ENCODE measurements at regions not wholly inside any gene's neighbourhood (a gene's known extent, or its start where the extent isn't known, plus 50 kb on each side); places are given as distances from the start of the nearest gene placed in this dataset.
"Not testable (repeated sequence)": the region's sequence is repeated elsewhere in the genome, so short reads cannot be mapped to it uniquely, and the experiment has no call there.

DNA sequence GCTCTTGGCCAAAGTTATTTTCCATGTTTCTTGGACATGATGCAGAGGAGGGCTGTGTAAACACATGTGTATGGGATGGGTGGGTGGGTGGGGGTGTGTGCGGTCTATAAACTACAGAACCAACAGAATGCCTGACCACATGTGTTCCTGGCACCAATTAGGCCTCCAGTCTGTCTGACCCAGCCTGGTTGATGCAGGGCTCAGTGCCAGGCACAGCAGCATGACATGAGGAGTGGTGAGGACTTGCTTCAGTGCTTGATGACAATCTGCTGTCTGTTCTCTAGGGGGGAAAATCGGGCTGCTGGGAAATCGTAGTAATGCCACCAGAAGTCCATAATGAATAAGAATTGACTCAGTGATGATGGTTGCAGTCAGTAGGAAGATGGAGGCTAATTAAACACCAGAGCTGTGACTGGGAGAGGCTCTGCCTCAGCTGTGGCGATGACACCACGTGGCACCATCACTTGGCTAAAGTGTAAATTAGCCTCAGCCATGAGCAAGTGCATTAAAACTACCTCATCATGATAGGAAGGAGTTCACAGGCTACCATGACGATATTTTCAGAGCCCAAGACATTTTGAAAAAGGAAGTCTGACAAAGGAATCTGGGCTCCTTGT, 260.1 kb upstream of the PODXL start:
- Histone ChIP-seq H3K27ac (no peak overlapping the region), H3K27me3 (no peaks in the 10 kb centered on the region), H3K4me3 (no peak overlapping the region), H3K36me3 (no peaks in the 10 kb centered on the region), H3K9me3 (no peaks in the 10 kb centered on the region), H3K4me1 (no peaks in the 10 kb centered on the region)
- DNase-seq = no peak
- intact Hi-C loops (cut with DNase I; ENCODE audit: low total_unique reads) = no loop called here
- TF ChIP-seq POLR2A (IDR thresholded peaks at IDR 0.05) = no peak
- TF ChIP-seq, protein P1, sequence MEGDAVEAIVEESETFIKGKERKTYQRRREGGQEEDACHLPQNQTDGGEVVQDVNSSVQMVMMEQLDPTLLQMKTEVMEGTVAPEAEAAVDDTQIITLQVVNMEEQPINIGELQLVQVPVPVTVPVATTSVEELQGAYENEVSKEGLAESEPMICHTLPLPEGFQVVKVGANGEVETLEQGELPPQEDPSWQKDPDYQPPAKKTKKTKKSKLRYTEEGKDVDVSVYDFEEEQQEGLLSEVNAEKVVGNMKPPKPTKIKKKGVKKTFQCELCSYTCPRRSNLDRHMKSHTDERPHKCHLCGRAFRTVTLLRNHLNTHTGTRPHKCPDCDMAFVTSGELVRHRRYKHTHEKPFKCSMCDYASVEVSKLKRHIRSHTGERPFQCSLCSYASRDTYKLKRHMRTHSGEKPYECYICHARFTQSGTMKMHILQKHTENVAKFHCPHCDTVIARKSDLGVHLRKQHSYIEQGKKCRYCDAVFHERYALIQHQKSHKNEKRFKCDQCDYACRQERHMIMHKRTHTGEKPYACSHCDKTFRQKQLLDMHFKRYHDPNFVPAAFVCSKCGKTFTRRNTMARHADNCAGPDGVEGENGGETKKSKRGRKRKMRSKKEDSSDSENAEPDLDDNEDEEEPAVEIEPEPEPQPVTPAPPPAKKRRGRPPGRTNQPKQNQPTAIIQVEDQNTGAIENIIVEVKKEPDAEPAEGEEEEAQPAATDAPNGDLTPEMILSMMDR (IDR thresholded peaks at IDR 0.05) = no peak

DNA sequence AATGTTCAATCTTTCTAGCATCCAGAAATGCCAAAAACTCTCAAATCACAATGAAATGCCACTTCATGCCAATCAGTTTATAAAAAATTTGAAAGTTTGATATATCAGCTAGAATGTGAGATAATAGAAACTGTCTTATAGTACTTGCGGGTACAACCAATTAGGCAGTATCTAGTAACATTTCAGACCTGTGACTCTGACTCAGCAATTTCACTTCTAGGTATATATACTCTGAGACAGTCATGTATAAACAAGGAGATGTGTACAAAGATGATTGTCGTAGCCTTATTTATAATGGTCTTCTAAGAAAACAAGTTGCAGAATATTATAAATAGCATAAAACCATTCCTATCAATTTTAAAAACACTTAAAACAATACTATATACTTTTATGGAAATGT, 252.3 kb upstream of the PODXL start:
- Histone ChIP-seq H3K27ac (no peak overlapping the region), H3K27me3 (no peaks in the 10 kb centered on the region), H3K4me3 (no peak overlapping the region), H3K4me1 (no peaks in the 10 kb centered on the region), H3K36me3 (no peaks in the 10 kb centered on the region), H3K9me3 (no peaks in the 10 kb centered on the region)
- no peak for DNase-seq
- TF ChIP-seq, protein P1 (IDR thresholded peaks at IDR 0.05) = no peak
- no peak for TF ChIP-seq POLR2A (IDR thresholded peaks at IDR 0.05)
- intact Hi-C loops (cut with DNase I; ENCODE audit: low total_unique reads) = no loop called here

DNA sequence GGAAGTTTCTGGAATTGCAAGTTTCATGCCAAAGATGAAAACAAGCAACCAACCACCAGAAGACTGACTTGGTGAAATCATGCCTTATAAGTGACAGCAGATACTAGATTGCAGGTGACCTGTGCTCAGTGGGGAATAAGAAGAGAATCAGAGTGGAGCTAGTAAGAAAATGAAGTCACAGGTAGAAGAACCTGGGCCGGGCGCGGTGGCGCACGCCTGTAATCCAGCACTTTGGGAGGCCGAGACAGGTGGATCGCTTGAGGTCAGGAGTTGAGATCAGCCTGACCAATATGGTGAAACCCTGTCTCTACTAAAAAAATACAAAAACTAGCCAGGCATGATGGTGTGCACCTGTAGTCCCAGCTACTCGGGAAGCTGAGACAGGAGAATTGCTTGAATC, 251.7 kb upstream of the PODXL start:
- intact Hi-C loops (cut with DNase I; ENCODE audit: low total_unique reads); DNase-seq; H3K27me3 ChIP-seq; H3K36me3 ChIP-seq; H3K9me3 ChIP-seq; H3K4me1 ChIP-seq; H3K27ac ChIP-seq; H3K4me3 ChIP-seq: not testable (repeated sequence)

DNA sequence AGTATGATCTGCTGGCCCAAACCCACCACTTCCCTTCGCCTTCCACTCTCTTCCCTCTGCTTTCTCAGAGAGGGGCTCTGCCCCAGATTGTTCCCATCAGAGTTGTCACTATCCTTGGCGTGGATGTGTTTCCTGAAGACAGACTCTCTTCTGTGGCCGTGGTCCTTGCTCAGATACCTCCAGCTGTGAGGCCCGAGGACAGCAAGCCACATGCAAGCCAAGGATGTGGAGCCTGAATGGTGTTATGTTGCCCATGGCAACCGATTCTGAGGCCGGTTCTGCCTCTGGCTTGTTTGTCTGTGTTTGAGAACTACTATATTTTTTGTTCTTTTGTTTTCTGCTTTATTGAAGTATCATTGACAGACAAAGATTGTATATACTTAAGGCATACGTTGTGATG, 247.4 kb upstream of the PODXL start:
- no peaks in the 10 kb centered on the region for H3K27me3 ChIP-seq
- no peak overlapping the region for H3K4me3 ChIP-seq
- H3K36me3 ChIP-seq = no peaks in the 10 kb centered on the region
- TF ChIP-seq, protein P1 (IDR thresholded peaks at IDR 0.05) = no peak
- TF ChIP-seq POLR2A (IDR thresholded peaks at IDR 0.05) = no peak
- no peaks in the 10 kb centered on the region for H3K4me1 ChIP-seq
- H3K9me3 ChIP-seq = no peaks in the 10 kb centered on the region
- intact Hi-C loops (cut with DNase I; ENCODE audit: low total_unique reads) = no loop called here
- no peak for DNase-seq
- H3K27ac ChIP-seq = no peak overlapping the region

DNA sequence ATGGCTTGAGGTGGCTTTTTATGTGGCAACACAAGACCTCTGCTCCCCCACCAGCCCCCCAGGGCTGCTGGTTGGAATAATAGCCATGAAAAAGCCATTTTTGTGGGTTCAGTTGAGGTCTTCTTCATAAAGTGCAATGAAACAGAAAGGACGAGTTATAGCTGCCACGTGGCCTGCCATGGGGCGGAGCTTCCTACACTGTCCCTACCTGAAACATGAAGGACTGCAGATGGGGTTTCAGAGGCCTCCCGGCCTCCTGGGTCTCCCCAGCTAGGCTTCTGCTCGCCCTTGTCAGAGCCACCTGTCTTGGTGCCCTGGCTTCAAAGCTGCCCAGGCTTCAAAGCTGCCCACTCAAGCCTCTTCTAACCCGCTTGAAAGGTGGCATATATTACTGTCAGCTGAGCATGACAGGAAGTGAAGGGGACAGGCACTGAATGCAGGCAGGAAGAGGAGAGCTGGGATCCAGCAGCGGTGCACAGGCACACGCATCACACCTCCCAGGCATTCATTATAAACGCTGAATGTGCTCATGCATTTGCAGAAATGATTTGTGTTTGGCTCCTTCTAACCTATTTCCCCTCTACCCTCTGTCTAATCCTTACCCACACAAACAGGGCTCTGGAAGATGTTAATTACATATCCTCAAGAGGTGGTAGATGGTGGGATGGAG, 245.9 kb upstream of the PODXL start:
- H3K27me3 ChIP-seq = no peaks in the 10 kb centered on the region
- TF ChIP-seq, protein P1 (IDR thresholded peaks at IDR 0.05) = no peak
- no peak for TF ChIP-seq POLR2A (IDR thresholded peaks at IDR 0.05)
- H3K4me3 ChIP-seq = no peak overlapping the region
- intact Hi-C loops (cut with DNase I; ENCODE audit: low total_unique reads) = no loop called here
- no peak overlapping the region for H3K27ac ChIP-seq
- DNase-seq = no peak
- H3K4me1 ChIP-seq = no peaks in the 10 kb centered on the region
- no peaks in the 10 kb centered on the region for H3K9me3 ChIP-seq
- no peaks in the 10 kb centered on the region for H3K36me3 ChIP-seq
